Vagina (tissue), 2 donors: ENCODE measurements at regions not wholly inside any gene's neighbourhood (a gene's known extent, or its start where the extent isn't known, plus 50 kb on each side); places are given as distances from the start of the nearest gene placed in this dataset.

ENCODE experiments used
- DNase-seq, 2 donors: peaks; one replicate each; pipeline ENCODE4 v3.0.0-alpha.2; 2017; ENCODE audit errors: extremely low spot score in 2 of 2
- H3K27ac ChIP-seq: fragments of 200-600 bp; sonication (generic); one replicate; pipeline ENCODE4 v1.5.1; 2019
- H3K27me3 ChIP-seq: fragments of 200-600 bp; sonication (generic); one replicate; pipeline ENCODE4 v1.5.1; 2019
- H3K36me3 ChIP-seq, 2 donors: fragments of 200-600 bp; sonication (generic); one replicate each; pipeline ENCODE4 v1.5.1; 2017 to 2019
- H3K4me1 ChIP-seq: fragments of 200-600 bp; sonication (generic); one replicate; pipeline ENCODE4 v1.5.1; 2019
- H3K4me3 ChIP-seq, 2 donors: fragments of 200-600 bp; sonication (generic); 1 replicate in 1 of 2; 2 replicates in 1 of 2; pipeline ENCODE4 v1.5.1; 2016 to 2019
- H3K9me3 ChIP-seq: fragments of 200-600 bp; sonication (generic); one replicate; pipeline ENCODE4 v1.5.1; 2019
- CTCF ChIP-seq, 3 experiments: fragments of 450-650 bp in 2 of 3; fragments of 200-600 bp in 1 of 3; sonication (generic) in 1 of 3; IDR thresholded peaks; one replicate each; pipeline ENCODE4 v1.5.1; 2017 to 2019; ENCODE audit warnings: antibody characterized with exemption in 3 of 3, mild to moderate bottlenecking in 2 of 3, moderate library complexity in 2 of 3
- POLR2A ChIP-seq, 2 donors: fragments of 450-650 bp; IDR thresholded peaks; one replicate each; pipeline ENCODE4 v1.6.1; 2017; ENCODE audit warnings: antibody characterized with exemption in 2 of 2, mild to moderate bottlenecking in 2 of 2, moderate library complexity in 2 of 2
- POLR2AphosphoS5 ChIP-seq, 2 donors: sonication (generic); formaldehyde crosslinking; IDR thresholded peaks; one replicate each; pipeline ENCODE4 v1.9.0; 2017; ENCODE audit warnings: antibody characterized with exemption in 2 of 2, mild to moderate bottlenecking in 2 of 2, low read depth in 1 of 2; ENCODE audit not compliant: insufficient read depth in 1 of 2
- intact Hi-C: fragments of 100-400 bp; cut with DNase I; formaldehyde crosslinking; loops from one replicate; pipeline ENCODE4 v1.15.1; 2023

DNA sequence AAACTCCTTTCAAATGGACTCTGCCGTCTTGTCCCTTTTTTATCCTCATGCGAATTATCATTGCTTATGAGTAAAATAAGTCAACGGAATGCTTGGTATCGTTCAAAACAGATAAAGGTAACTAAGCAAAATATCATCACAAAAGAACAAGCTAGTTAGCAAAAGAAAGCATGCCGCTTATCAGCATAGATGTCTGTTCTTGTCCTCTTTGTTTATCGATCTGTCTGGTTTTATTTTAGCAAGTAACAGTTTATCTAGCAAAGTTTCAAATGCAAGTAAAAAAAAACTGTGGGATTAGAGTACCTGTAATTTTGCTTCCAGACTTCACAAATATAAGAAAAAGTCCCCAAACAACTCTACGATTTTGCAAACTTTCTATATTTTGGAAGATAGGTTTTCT lies 561.5 kb downstream of the USP25 start:
- TF ChIP-seq POLR2A (IDR thresholded peaks at IDR 0.05) (no peak), CTCF (IDR thresholded peaks at IDR 0.05) (no peak), POLR2AphosphoS5 (IDR thresholded peaks at IDR 0.05; ENCODE audit: insufficient read depth in 1 of 2, low read depth in 1 of 2) (no peak)

GRCh38 chr21:16294128-16294527 lies 564.3 kb downstream of the USP25 start:
- TF ChIP-seq POLR2A (IDR thresholded peaks at IDR 0.05): no peak
- TF ChIP-seq POLR2AphosphoS5 (IDR thresholded peaks at IDR 0.05; ENCODE audit: insufficient read depth in 1 of 2, low read depth in 1 of 2): no peak
- no peak for TF ChIP-seq CTCF (IDR thresholded peaks at IDR 0.05)
- Histone ChIP-seq H3K9me3 (no peaks in the 10 kb centered on the region), H3K4me3 (no peak overlapping the region), H3K36me3 (no peaks in the 10 kb centered on the region), H3K27ac (no peak overlapping the region), H3K27me3 (no peaks in the 10 kb centered on the region), H3K4me1 (no peaks in the 10 kb centered on the region)
- intact Hi-C loops: no loop called here
- DNase-seq: no peak

More for the DNA sequence above, 561.5 kb downstream of the USP25 start:
- Histone ChIP-seq H3K4me1 (peaks cover 13% of the 10 kb centered on the region), H3K27me3 (no peaks in the 10 kb centered on the region), H3K4me3 (no peak overlapping the region), H3K9me3 (no peaks in the 10 kb centered on the region), H3K27ac (no peak overlapping the region), H3K36me3 (no peaks in the 10 kb centered on the region)
- intact Hi-C loops: no loop called here
- DNase-seq: no peak

DNA sequence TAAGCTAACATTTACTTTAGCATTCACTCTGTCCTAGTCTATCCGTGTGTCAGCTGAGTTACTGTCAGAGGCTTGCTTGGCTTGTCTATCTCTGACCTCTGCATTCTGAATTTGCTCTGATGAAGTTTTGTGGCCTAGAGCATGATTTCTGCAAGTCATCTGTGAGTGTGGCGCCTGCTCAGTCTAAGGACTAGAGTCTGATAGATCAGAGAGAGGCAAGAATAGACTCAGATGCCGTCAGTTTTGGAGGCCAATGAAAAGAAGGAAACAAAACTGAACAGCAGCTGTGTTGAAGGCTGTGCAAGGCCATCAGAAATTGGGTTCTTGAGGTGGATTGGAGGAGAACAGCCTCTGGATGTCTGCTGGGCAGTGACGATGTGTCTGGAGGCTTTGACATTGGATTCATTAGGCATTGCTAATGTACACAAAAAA lies 573.1 kb downstream of the USP25 start:
- no peaks in the 10 kb centered on the region for H3K36me3 ChIP-seq
- H3K4me3 ChIP-seq: peak overlapping the region in 1 of 2 donors; percentile 9
- DNase-seq: no peak
- H3K27me3 ChIP-seq: no peaks in the 10 kb centered on the region
- no peaks in the 10 kb centered on the region for H3K9me3 ChIP-seq
- H3K27ac ChIP-seq: peak overlapping the region; percentile 87
- intact Hi-C loops: loop anchor here (10.0 kb wide), 2 partner anchors 108 to 122 kb away; no protein-coding TSS in a partner anchor
- peaks cover 20% of the 10 kb centered on the region for H3K4me1 ChIP-seq
- TF ChIP-seq POLR2AphosphoS5 (IDR thresholded peaks at IDR 0.05; ENCODE audit: insufficient read depth in 1 of 2, low read depth in 1 of 2): peak in 1 of 2 donors; percentile 25
- TF ChIP-seq CTCF (IDR thresholded peaks at IDR 0.05): peak in 1 of 3 experiments; percentile 6
- no peak for TF ChIP-seq POLR2A (IDR thresholded peaks at IDR 0.05)

DNA sequence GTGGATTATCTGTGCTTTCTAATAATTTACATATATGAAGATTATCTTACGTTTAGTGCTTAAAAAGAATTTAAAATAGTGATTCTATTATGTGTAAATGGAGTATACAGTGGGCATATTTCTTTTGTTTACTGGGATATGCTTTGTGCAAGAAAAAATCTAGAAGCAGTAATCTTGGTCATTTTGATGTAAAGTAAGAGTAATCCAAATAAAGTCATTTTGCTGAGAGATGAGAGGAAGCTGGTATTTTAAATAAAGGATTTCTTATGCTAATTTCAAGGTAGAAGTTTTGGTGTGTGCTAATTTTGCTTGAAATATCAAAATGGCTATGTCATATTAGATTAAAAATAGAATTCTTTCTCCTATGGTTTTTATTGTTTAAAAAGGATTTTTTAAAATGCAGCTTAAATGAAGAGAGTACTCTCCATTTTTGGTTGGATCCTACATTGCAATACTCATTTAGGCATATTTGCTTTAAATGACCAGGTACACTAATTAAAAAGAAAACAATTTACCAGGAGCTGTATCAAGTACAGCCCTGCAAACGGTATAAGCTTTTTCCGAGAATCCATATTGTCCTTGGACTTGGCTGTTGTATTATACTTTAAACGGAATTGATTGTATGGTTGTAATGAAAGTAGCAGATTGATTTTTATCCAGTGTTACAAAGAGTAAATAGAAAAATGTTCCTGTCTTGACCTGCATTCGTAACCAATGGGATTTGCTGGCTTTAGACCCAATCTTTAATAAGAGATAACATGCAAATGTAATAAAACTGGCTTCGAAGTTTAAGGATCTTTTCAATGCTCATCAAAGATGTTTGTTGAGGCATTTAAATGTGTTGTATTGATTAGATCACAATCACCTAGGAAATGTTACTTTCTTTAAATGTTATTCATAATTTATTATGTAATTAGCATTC lies 574.7 kb downstream of the USP25 start:
- H3K36me3 ChIP-seq: no peaks in the 10 kb centered on the region
- no peak overlapping the region for H3K4me3 ChIP-seq
- no peaks in the 10 kb centered on the region for H3K9me3 ChIP-seq
- peaks cover 29% of the 10 kb centered on the region for H3K4me1 ChIP-seq
- no peaks in the 10 kb centered on the region for H3K27me3 ChIP-seq
- H3K27ac ChIP-seq: peak overlapping the region; percentile 87
- TF ChIP-seq POLR2A (IDR thresholded peaks at IDR 0.05) (no peak), POLR2AphosphoS5 (IDR thresholded peaks at IDR 0.05; ENCODE audit: insufficient read depth in 1 of 2, low read depth in 1 of 2) (peak in 1 of 2 donors; percentile 33)
- intact Hi-C loops: loop anchor here (10.0 kb wide), 2 partner anchors 110 to 120 kb away; no protein-coding TSS in a partner anchor
- DNase-seq: no peak

GRCh38 chr21:16305686-16306085 lies 575.9 kb downstream of the USP25 start:
- Histone ChIP-seq H3K4me1 (peaks cover 39% of the 10 kb centered on the region), H3K4me3 (peak overlapping the region; percentile 30 to 35), H3K36me3 (no peaks in the 10 kb centered on the region), H3K27me3 (no peaks in the 10 kb centered on the region), H3K27ac (peak overlapping the region; percentile 87), H3K9me3 (no peaks in the 10 kb centered on the region)
- no peak for TF ChIP-seq CTCF (IDR thresholded peaks at IDR 0.05)
- no peak for TF ChIP-seq POLR2A (IDR thresholded peaks at IDR 0.05)
- TF ChIP-seq POLR2AphosphoS5 (IDR thresholded peaks at IDR 0.05; ENCODE audit: insufficient read depth in 1 of 2, low read depth in 1 of 2): no peak
- intact Hi-C loops: loop anchor here (10.0 kb wide), 2 partner anchors 111 to 119 kb away; no protein-coding TSS in a partner anchor
- DNase-seq: no peak
